Neuronal stem cell (in vitro differentiated cells): ENCODE measurements at regions not wholly inside any gene's neighbourhood (a gene's known extent, or its start where the extent isn't known, plus 50 kb on each side); places are given as distances from the start of the nearest gene placed in this dataset.

Experiments
- DNase-seq: peaks from one replicate; pipeline ENCODE4 v3.0.0-alpha.2; 2013; ENCODE audit warnings: low spot score
- H2AFZ ChIP-seq: one replicate; pipeline ENCODE4 v1.6.1; 2013; ENCODE audit warnings: mild to moderate bottlenecking, low read length, inconsistent platforms
- H2AK5ac ChIP-seq: 2 replicates; pipeline ENCODE4 v1.6.1; 2013; ENCODE audit warnings: low read depth, mild to moderate bottlenecking, inconsistent platforms, low read length, moderate library complexity, mixed read lengths
- H2BK120ac ChIP-seq: 2 replicates; pipeline ENCODE4 v1.6.1; 2013; ENCODE audit warnings: low read depth, mild to moderate bottlenecking, inconsistent platforms, low read length, moderate library complexity, mixed read lengths
- H2BK12ac ChIP-seq: one replicate; pipeline ENCODE4 v1.6.1; 2013; ENCODE audit warnings: low read length, inconsistent platforms
- H2BK15ac ChIP-seq: 2 replicates; pipeline ENCODE4 v1.6.1; 2013; ENCODE audit warnings: mild to moderate bottlenecking, low read length, inconsistent platforms, mixed read lengths
- H2BK5ac ChIP-seq: one replicate; pipeline ENCODE4 v1.6.1; 2013; ENCODE audit warnings: inconsistent platforms, mild to moderate bottlenecking, low read length, moderate library complexity
- H3K14ac ChIP-seq: one replicate; pipeline ENCODE4 v1.6.1; 2013; ENCODE audit warnings: low read length, inconsistent platforms
- H3K18ac ChIP-seq: 2 replicates; pipeline ENCODE4 v1.6.1; 2013; ENCODE audit warnings: low read length, inconsistent platforms
- H3K23ac ChIP-seq: 2 replicates; pipeline ENCODE4 v1.6.1; 2013; ENCODE audit warnings: low read depth, mild to moderate bottlenecking, mixed read lengths, low read length, inconsistent platforms; ENCODE audit not compliant: poor library complexity
- H3K27ac ChIP-seq: replicated peaks from 3 replicates; pipeline ENCODE4 v1.5.1; 2013; ENCODE audit warnings: low read length, inconsistent platforms
- H3K27me3 ChIP-seq, 3 experiments: 2 replicates each; pipeline ENCODE4 v1.6.1; 2013; ENCODE audit warnings: low read length in 3 of 3, mild to moderate bottlenecking in 2 of 3, inconsistent platforms in 1 of 3, low read depth in 1 of 3, mixed read lengths in 1 of 3, moderate library complexity in 1 of 3; ENCODE audit not compliant: control insufficient read depth in 3 of 3, insufficient read depth in 3 of 3
- H3K36me3 ChIP-seq, 2 donors: replicated peaks in 1 of 2; 2 replicates each; pipeline ENCODE4 v1.6.1; 2013; ENCODE audit warnings: low read length in 2 of 2; ENCODE audit not compliant: control insufficient read depth in 2 of 2, insufficient read depth in 2 of 2
- H3K4ac ChIP-seq: 2 replicates; pipeline ENCODE4 v1.6.1; 2013; ENCODE audit warnings: inconsistent platforms, mild to moderate bottlenecking, low read length, moderate library complexity
- H3K4me1 ChIP-seq, 2 donors: 1 replicate in 1 of 2; 2 replicates in 1 of 2; pipeline ENCODE4 v1.6.1; 2013; ENCODE audit warnings: low read length in 2 of 2, low read depth in 1 of 2; ENCODE audit not compliant: control insufficient read depth in 2 of 2, insufficient read depth in 1 of 2
- H3K4me2 ChIP-seq: one replicate; pipeline ENCODE4 v1.6.1; 2013; ENCODE audit warnings: mild to moderate bottlenecking, low read length, inconsistent platforms; ENCODE audit not compliant: insufficient read depth, poor library complexity, severe bottlenecking
- H3K4me3 ChIP-seq, 2 donors: 2 replicates each; pipeline ENCODE4 v1.5.1; 2013; ENCODE audit warnings: low read length in 2 of 2, mild to moderate bottlenecking in 2 of 2, inconsistent platforms in 1 of 2, moderate library complexity in 1 of 2
- H3K79me1 ChIP-seq: one replicate; pipeline ENCODE4 v1.6.1; 2013; ENCODE audit warnings: low read depth, mild to moderate bottlenecking, inconsistent platforms, low read length, moderate library complexity
- H3K9ac ChIP-seq: one replicate; pipeline ENCODE4 v1.6.1; 2013; ENCODE audit warnings: mild to moderate bottlenecking, low read depth, low read length, inconsistent platforms; ENCODE audit not compliant: poor library complexity
- H3K9me3 ChIP-seq, 2 donors: replicated peaks in 1 of 2; 2 replicates each; pipeline versions ENCODE3 to v1.6.1; 2013; ENCODE audit warnings: low read length in 2 of 2, mild to moderate bottlenecking in 2 of 2, inconsistent platforms in 1 of 2, low read depth in 1 of 2, mixed read lengths in 1 of 2, moderate library complexity in 1 of 2; ENCODE audit not compliant: control insufficient read depth in 2 of 2, insufficient read depth in 1 of 2
- H4K8ac ChIP-seq: one replicate; pipeline ENCODE4 v1.6.1; 2013; ENCODE audit warnings: low read depth, mild to moderate bottlenecking, inconsistent platforms, low read length, moderate library complexity
- H4K91ac ChIP-seq: one replicate; pipeline ENCODE4 v1.6.1; 2013; ENCODE audit warnings: low read length, low read depth, mild to moderate bottlenecking, inconsistent platforms; ENCODE audit not compliant: poor library complexity
- WGBS, 2 donors: extraction: QIAGEN DNeasy Blood & Tissue Kit; methylation state at CpG; one replicate each; pipeline ENCODE4 v1.1.7; 2013; ENCODE audit warnings: missing lambda C conversion rate in 2 of 2, mixed read lengths in 1 of 2; ENCODE audit not compliant: insufficient read length in 2 of 2, insufficient replicate concordance in 1 of 2; ENCODE audit errors: extremely low coverage in 2 of 2; 5-methylcytosine and 5-hydroxymethylcytosine counted together

DNA sequence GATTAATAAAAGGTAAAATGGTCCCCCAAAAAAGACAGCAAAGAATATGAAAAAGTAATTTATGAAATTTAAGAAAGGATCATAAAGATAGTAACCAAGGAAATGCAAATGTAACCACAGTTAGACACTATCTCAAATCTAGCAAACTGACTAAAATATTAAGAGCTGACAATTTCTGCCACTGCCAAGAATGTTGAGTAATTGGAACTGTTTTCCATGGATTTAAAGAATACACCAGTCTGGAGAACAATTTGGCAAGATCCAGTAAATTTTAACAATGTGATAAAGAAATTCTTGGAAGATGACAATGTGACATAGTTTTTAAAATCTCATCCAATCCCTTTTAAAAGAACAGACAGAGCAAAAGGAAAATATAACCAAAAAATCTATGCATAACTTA is 798.0 kb upstream of the MGAT4C start:
- Histone ChIP-seq H2AFZ (no peak overlapping the region), H3K27ac (no peak overlapping the region), H4K91ac (no peak overlapping the region), H3K4me3 (no peak overlapping the region), H2BK12ac (no peak overlapping the region), H2BK15ac (no peak overlapping the region), H4K8ac (no peak overlapping the region), H2AK5ac (no peak overlapping the region), H3K18ac (no peak overlapping the region), H3K4ac (no peak overlapping the region), H2BK120ac (no peak overlapping the region), H3K4me2 (no peak overlapping the region), H3K27me3 (no peaks in the 10 kb centered on the region), H3K79me1 (no peaks in the 10 kb centered on the region), H3K23ac (no peak overlapping the region), H3K4me1 (no peaks in the 10 kb centered on the region), H3K9me3 (no peaks in the 10 kb centered on the region), H3K9ac (no peak overlapping the region), H3K14ac (no peak overlapping the region), H3K36me3 (no peaks in the 10 kb centered on the region), H2BK5ac (no peak overlapping the region)
- DNase-seq, result no peak

DNA sequence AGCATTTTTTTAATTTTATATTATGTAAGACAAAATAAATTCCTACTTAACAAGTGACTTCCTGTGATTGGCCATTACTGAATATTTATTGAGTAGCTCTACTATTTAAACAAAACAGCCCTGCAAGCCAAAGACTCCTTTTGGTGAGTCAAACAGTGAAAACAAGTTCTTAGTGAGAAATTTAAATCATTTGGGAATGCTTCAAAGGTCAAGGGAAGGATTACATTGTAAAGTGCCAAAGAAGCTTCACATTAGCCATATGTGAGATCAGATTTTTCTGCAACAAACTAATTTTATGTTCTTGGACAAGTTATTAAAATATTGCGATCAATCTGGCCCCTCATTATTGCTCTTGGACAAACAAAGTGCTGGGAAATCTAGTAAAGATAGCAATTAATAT is 795.4 kb upstream of the MGAT4C start:
- Histone ChIP-seq H3K14ac (no peak overlapping the region), H2AFZ (peak overlapping the region; percentile 2), H2BK15ac (no peak overlapping the region), H3K4me1 (no peaks in the 10 kb centered on the region), H3K27ac (no peak overlapping the region), H3K23ac (no peak overlapping the region), H2BK120ac (no peak overlapping the region), H3K4me3 (no peak overlapping the region), H3K4ac (no peak overlapping the region), H2BK12ac (no peak overlapping the region), H3K18ac (no peak overlapping the region), H4K91ac (no peak overlapping the region), H4K8ac (no peak overlapping the region), H3K9me3 (no peaks in the 10 kb centered on the region), H3K4me2 (no peak overlapping the region), H2AK5ac (no peak overlapping the region), H3K27me3 (no peaks in the 10 kb centered on the region), H3K9ac (no peak overlapping the region), H3K36me3 (no peaks in the 10 kb centered on the region), H2BK5ac (no peak overlapping the region), H3K79me1 (no peaks in the 10 kb centered on the region)
- WGBS, 2 donors, result no CpG with 5 or more reads among the region's 1 CpG
- no peak for DNase-seq

DNA sequence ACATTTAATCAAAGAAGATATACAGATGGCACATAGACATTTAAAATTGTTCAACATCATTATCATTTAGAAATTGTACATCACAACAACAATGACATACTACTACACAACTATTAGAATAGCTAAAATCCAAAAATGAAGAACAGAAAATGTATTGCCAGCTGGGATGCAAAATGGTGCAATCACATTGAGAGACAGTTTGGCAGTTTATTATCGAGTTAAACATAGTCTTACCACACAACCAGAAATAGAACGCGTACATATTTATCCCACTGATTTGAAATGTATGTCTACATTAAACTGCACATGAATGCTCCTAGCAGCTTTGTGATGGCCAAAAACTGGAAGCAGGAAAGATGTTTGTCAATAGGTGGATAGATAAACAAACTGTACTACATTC is 791.5 kb upstream of the MGAT4C start:
- no CpG with 5 or more reads among the region's 3 CpGs for WGBS, 2 donors
- no peaks in the 10 kb centered on the region for H3K36me3 ChIP-seq

DNA sequence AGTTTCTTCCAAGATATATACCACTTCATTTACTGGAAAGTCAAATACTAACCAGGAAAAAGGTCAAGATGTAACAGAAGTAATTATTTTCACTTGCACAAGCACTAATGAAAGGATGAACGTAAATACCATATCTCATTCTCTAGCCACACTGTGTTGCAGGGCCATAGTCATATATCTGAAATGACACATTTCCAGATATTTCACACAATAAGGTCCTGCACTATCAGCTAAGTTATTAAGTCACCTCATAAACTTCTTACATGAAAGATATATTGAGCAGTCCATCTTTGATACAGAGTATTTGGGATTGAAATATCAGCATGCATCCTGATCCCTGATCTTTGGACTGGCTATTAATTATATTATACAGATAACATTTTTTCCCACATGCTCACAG is 783.3 kb upstream of the MGAT4C start:
- H4K8ac ChIP-seq, result no peak overlapping the region
- no peak overlapping the region for H3K23ac ChIP-seq
- H2BK5ac ChIP-seq, result no peak overlapping the region
- no peaks in the 10 kb centered on the region for H3K4me1 ChIP-seq
- no peak overlapping the region for H3K9ac ChIP-seq
- no peak overlapping the region for H2AK5ac ChIP-seq
- WGBS, 2 donors, result no CpG with 5 or more reads among the region's 1 CpG
- DNase-seq, result no peak
- no peaks in the 10 kb centered on the region for H3K79me1 ChIP-seq
- no peak overlapping the region for H3K14ac ChIP-seq
- no peak overlapping the region for H3K18ac ChIP-seq
- no peaks in the 10 kb centered on the region for H3K9me3 ChIP-seq
- no peaks in the 10 kb centered on the region for H3K36me3 ChIP-seq
- no peak overlapping the region for H2BK12ac ChIP-seq
- H3K4ac ChIP-seq, result no peak overlapping the region
- H3K27ac ChIP-seq, result no peak overlapping the region
- no peak overlapping the region for H4K91ac ChIP-seq
- H3K4me2 ChIP-seq, result no peak overlapping the region
- H2BK120ac ChIP-seq, result no peak overlapping the region
- no peak overlapping the region for H3K4me3 ChIP-seq
- H2BK15ac ChIP-seq, result no peak overlapping the region
- no peaks in the 10 kb centered on the region for H3K27me3 ChIP-seq
- no peak overlapping the region for H2AFZ ChIP-seq

More for the DNA sequence above, 791.5 kb upstream of the MGAT4C start:
- Histone ChIP-seq H3K18ac (no peak overlapping the region), H3K27me3 (no peaks in the 10 kb centered on the region), H3K9ac (no peak overlapping the region), H3K14ac (no peak overlapping the region), H2AK5ac (no peak overlapping the region), H2BK12ac (no peak overlapping the region), H3K79me1 (no peaks in the 10 kb centered on the region), H3K4me2 (no peak overlapping the region), H4K91ac (no peak overlapping the region), H3K23ac (no peak overlapping the region), H3K9me3 (no peaks in the 10 kb centered on the region), H3K27ac (no peak overlapping the region), H4K8ac (no peak overlapping the region), H2AFZ (no peak overlapping the region), H2BK5ac (no peak overlapping the region), H3K4ac (no peak overlapping the region), H2BK15ac (no peak overlapping the region), H2BK120ac (no peak overlapping the region), H3K4me3 (no peak overlapping the region), H3K4me1 (no peaks in the 10 kb centered on the region)
- DNase-seq, result no peak
